Ovary (tissue), 7 donors: ENCODE measurements at regions not wholly inside any gene's neighbourhood (a gene's known extent, or its start where the extent isn't known, plus 50 kb on each side); places are given as distances from the start of the nearest gene placed in this dataset.
A peak's percentile ranks its signal among the peaks of the same experiment; 100 is the strongest.

Experiments
- DNase-seq, 5 donors: peaks; one replicate each; pipeline ENCODE4 v3.0.0-alpha.2; 2019 to 2020
- H3K27ac ChIP-seq, 2 donors: fragments of 200-600 bp; one replicate each; pipeline versions ENCODE4 v1.5.1 to v1.8.0; 2019 to 2022
- H3K27me3 ChIP-seq: fragments of 200-600 bp; one replicate; pipeline ENCODE4 v1.8.0; 2022
- H3K36me3 ChIP-seq: fragments of 200-600 bp; sonication (generic); one replicate; pipeline ENCODE4 v1.5.1; 2019
- H3K4me1 ChIP-seq: one replicate; pipeline ENCODE4 v1.8.1; 2013; ENCODE audit warnings: mild to moderate bottlenecking, moderate library complexity; ENCODE audit not compliant: insufficient read depth
- H3K4me3 ChIP-seq: fragments of 200-600 bp; sonication (generic); one replicate; pipeline ENCODE4 v1.5.1; 2017
- H3K9me3 ChIP-seq, 2 donors: fragments of 200-600 bp in 1 of 2; sonication (generic) in 1 of 2; one replicate each; pipeline versions ENCODE4 v1.5.1 to v1.8.1; 2013 to 2019; ENCODE audit warnings: mild to moderate bottlenecking in 1 of 2, moderate library complexity in 1 of 2
- EP300 ChIP-seq: sonication (generic); formaldehyde crosslinking; IDR thresholded peaks from one replicate; pipeline ENCODE4 v1.6.1; 2017; ENCODE audit warnings: antibody characterized with exemption
- POLR2A ChIP-seq: fragments of 450-650 bp; IDR thresholded peaks from one replicate; pipeline ENCODE4 v1.6.1; 2017; ENCODE audit warnings: antibody characterized with exemption, mild to moderate bottlenecking, moderate library complexity
- WGBS, 3 donors: extraction: QIAGEN DNeasy Blood & Tissue Kit in 1 of 3; methylation state at CpG; one replicate each; pipeline versions ENCODE4 v1.1.5 to v1.1.7; 2013 to 2017; 5-methylcytosine and 5-hydroxymethylcytosine counted together
- intact Hi-C, 4 donors: fragments of 100-400 bp; cut with DNase I; formaldehyde crosslinking; loops; one replicate each; pipeline versions ENCODE4 v1.11.0 to v1.15.1; 2022 to 2023
- TF ChIP-seq, protein P1 (sequence below), 3 donors: fragments of 450-650 bp in 2 of 3; fragments of 200-600 bp in 1 of 3; IDR thresholded peaks; one replicate each; pipeline versions ENCODE4 v1.5.1 to v1.8.0; 2016 to 2022; ENCODE audit warnings: antibody characterized with exemption in 3 of 3, mild to moderate bottlenecking in 1 of 3
- donor health status: DM: no; HTN: no; CAD: no; lungs with moderate emphysema.
- donor health status: DM: no; HTN: no; CAD: no.
- donor health status: Bipolar disorder and iron deficiency.
- donor health status: DM: no; HTN: no; CAD: no.
- donor health status: DM: yes; HTN: yes; CAD: no.

DNA sequence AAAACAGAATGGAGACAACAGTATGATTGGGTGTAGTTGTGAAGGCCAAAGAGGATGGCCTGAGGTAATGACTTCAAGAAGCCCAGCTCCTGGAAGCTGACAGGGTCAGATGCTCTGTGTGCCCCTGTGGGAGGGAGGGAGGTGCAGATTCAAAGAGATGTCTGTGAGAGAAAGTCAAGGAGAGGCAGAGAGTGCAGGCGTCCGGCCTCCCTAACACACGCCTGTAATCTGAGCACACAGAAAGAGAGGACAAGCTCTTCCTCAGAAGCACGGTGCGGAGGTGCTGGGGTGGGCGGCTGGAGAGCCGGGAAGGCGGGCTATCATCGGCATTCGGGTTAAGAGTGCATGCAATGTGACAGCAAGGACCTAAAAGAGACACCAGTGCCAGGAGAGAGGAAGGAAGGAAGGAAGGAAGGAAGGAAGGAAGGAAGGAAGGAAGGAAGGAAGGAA lies 238.2 kb upstream of the HES1 start:
- Histone ChIP-seq H3K36me3 (no peaks in the 10 kb centered on the region), H3K27ac (peak overlapping the region in 1 of 2 donors; percentile 51), H3K27me3 (no peaks in the 10 kb centered on the region), H3K4me3 (no peak overlapping the region), H3K4me1 (peaks cover 9% of the 10 kb centered on the region), H3K9me3 (no peaks in the 10 kb centered on the region)
- WGBS, 3 donors, result 24 to 33% (median 27%) methylated on average over 10 of the region's 10 CpGs
- intact Hi-C loops, result no loop called here
- TF ChIP-seq POLR2A, result no peak
- TF ChIP-seq, protein P1, sequence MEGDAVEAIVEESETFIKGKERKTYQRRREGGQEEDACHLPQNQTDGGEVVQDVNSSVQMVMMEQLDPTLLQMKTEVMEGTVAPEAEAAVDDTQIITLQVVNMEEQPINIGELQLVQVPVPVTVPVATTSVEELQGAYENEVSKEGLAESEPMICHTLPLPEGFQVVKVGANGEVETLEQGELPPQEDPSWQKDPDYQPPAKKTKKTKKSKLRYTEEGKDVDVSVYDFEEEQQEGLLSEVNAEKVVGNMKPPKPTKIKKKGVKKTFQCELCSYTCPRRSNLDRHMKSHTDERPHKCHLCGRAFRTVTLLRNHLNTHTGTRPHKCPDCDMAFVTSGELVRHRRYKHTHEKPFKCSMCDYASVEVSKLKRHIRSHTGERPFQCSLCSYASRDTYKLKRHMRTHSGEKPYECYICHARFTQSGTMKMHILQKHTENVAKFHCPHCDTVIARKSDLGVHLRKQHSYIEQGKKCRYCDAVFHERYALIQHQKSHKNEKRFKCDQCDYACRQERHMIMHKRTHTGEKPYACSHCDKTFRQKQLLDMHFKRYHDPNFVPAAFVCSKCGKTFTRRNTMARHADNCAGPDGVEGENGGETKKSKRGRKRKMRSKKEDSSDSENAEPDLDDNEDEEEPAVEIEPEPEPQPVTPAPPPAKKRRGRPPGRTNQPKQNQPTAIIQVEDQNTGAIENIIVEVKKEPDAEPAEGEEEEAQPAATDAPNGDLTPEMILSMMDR (IDR thresholded peaks at IDR 0.05), result no peak
- DNase-seq, result peak in 2 of 5 donors; percentile 20 to 48

DNA sequence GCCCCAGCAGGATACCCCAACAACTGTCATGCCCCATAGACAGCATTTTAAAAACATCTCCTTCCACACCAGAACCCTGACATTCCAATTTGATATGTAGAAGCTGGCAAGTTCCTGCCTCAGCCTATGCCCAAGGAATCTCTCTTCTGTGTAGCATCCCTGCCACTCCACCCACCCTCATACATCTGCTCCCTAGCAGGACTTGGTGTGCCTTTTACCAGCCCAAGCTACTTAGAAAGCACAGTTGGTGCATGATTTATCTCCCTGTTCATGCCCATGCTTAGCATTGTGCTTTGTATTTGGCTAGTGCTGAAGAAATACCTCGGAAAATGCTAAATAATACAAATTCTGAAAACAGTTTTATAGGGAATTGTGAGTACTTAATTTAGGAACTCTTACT lies 236.9 kb upstream of the HES1 start:
- no peaks in the 10 kb centered on the region for H3K9me3 ChIP-seq
- no peaks in the 10 kb centered on the region for H3K36me3 ChIP-seq
- H3K27ac ChIP-seq, result no peak overlapping the region
- 68 to 82% (median 76%) methylated on average over 1 of the region's 1 CpG for WGBS, 3 donors
- TF ChIP-seq EP300, result no peak
- TF ChIP-seq, protein P1 (IDR thresholded peaks at IDR 0.05), result no peak
- no peak for TF ChIP-seq POLR2A
- peaks cover 9% of the 10 kb centered on the region for H3K4me1 ChIP-seq
- no peak overlapping the region for H3K4me3 ChIP-seq
- H3K27me3 ChIP-seq, result no peaks in the 10 kb centered on the region
- intact Hi-C loops, result no loop called here
- DNase-seq, result no peak

DNA sequence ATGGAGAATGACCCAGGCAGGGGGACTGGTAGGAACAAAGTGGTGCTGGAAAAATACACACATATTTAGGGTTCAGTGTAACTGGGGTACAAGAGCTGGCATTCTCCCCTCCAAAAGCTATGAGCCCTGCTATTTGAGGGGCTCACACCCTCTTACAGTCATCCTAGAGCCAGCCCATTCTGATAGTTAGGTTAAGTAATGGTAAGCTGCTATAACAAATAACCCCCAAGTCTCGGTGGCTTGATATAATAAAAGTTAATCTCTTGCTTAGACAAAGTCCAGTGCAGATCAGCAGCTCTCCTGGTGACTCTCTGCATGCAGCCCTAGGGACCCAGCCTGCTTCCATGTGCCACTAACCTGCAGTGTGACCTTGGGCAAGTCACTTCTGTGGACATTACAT lies 234.9 kb upstream of the HES1 start:
- 93 to 100% (median 96%) methylated on average over 1 of the region's 1 CpG for WGBS, 3 donors
- TF ChIP-seq EP300, result no peak
- no peak for TF ChIP-seq POLR2A
- TF ChIP-seq, protein P1 (IDR thresholded peaks at IDR 0.05), result no peak
- peaks cover 14% of the 10 kb centered on the region for H3K4me1 ChIP-seq
- DNase-seq, result no peak
- no peak overlapping the region for H3K4me3 ChIP-seq
- intact Hi-C loops, result loop anchor here in 1 of 4 donors (5.0 kb wide), 1 partner anchor 416 kb away; no protein-coding TSS in a partner anchor
- H3K27me3 ChIP-seq, result no peaks in the 10 kb centered on the region
- H3K27ac ChIP-seq, result no peak overlapping the region
- no peaks in the 10 kb centered on the region for H3K9me3 ChIP-seq
- H3K36me3 ChIP-seq, result no peaks in the 10 kb centered on the region

DNA sequence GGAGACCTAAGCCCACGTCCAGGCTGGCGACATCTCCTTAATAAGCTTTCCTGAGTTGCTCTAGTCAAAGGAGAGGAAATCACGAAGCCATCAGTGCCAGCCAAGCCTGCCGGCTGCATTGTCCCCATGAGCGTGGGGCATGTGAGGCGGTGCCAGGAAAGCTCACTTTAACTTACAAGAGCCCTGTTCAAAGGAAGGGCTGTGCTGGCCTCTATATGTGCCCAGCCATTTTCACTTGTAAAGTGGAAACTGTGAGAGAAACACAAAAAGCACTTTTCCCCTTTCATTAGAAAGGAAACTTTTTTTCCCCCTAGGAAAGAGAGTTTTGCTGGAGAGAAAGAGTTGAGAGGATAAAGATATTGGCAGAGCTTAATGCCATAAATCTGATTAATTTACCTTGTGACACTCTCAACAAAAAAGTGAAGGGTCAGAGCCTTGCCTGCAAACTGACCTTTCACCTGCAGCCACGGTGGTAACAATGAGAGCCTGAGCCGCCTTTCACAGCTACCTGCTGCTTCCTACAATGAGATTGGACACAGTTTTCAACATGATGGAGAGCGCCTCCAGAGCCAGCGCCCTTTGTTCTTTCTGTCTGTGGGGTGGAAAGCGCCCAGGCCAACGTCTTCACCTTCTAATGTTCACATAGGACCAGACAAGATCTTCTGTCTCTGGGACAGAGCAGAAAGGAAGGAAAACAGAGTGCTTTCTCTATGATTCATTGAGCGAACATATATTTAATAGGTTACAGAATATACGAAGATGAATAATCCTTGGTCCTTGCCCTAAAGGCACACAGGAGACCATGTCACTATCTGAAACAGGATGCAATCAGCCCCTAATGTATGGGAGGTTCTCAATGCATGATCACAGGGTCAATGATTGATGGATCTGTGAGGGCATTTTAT lies 233.1 kb upstream of the HES1 start:
- intact Hi-C loops, result loop anchor here in 2 of 4 donors (2.0 to 5.0 kb wide), 2 partner anchors 70 to 414 kb away; no protein-coding TSS in a partner anchor
- no peaks in the 10 kb centered on the region for H3K27me3 ChIP-seq
- 87 to 93% (median 92%) methylated on average over 14 of the region's 14 CpGs for WGBS, 3 donors

More for the DNA sequence above, 233.1 kb upstream of the HES1 start:
- TF ChIP-seq EP300 (no peak), POLR2A (no peak)
- TF ChIP-seq, protein P1 (IDR thresholded peaks at IDR 0.05), result no peak
- DNase-seq, result no peak
- H3K4me1 ChIP-seq, result peaks cover 14% of the 10 kb centered on the region
- no peak overlapping the region for H3K27ac ChIP-seq
- no peaks in the 10 kb centered on the region for H3K36me3 ChIP-seq
- H3K9me3 ChIP-seq, result no peaks in the 10 kb centered on the region
- no peak overlapping the region for H3K4me3 ChIP-seq
